NCI-H1092 (cell line): ENCODE measurements at regions not wholly inside any gene's neighbourhood (a gene's known extent, or its start where the extent isn't known, plus 50 kb on each side); places are given as distances from the start of the nearest gene placed in this dataset.
"Not testable (repeated sequence)": the region's sequence is repeated elsewhere in the genome, so short reads cannot be mapped to it uniquely, and the experiment has no call there.

Experiments used
- DNase-seq: peaks from one replicate; lab custom pipeline; 2025; lab: John Stamatoyannopoulos, UW

DNA sequence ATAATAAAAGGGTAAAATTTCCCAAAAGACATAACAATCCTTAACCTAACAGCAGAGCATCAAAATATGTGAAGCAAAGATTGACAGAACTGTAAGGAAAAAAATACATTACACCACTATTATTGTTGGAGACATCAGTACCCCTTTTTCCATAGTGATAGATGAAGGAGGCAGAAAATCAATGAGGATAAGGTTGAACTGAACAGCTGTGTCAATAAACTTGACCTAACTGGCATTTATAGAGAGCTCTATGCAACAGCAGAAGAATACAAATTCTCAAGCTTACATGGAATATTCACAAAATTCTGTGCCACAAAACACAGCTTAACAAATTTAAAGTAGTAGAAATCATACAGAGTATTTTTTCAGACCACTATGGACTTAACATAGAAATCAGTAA lies 195.0 kb upstream of the ELAC2 start:
- DNase-seq: peak; percentile 29

DNA sequence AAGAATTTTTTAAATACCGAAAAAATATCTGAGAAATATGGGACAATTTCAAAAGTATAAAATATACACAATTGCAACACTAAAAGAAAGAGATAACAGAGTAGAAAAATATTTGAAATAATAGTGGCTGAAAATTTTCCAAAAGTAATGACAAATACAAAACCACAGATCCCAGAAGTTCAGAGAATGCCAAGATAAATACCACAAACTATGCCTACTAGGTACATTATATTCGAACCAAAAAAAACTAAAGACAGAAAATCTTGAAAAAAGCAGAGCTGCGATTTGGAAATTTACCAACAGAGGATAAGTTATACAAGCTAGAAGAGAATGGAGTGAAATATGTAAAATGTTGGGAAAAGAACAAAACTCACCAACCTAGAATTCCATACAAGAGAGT lies 191.3 kb upstream of the ELAC2 start:
- no peak for DNase-seq

DNA sequence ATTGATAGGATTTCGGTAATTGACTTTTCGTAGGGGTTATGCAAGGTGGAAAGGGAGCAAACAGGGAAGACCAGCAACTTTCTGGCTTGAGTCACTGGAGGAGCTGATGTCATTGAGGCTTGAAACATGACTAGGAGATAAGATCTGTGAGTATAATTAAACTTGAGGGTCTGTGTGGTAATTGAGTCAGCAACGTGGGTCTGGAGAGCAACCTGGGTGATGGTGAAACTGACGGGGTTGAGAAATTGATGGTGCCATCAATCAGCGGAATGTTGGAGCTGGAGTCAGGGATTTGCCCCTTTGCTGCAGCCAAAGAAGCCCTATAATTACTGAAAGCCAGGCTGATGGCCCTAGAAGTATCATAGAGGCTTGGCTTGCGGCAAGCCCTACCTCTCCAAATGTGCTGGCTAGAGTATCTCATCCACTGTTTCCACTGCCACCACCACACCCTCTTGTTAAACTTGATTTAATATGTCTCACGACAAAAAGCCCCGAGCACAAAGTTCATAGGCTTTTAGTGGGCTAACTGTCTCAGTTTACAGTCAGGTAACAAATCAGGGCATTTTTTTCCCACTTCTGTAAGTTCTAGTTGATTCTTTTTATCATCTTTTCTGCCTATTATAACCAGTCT lies 186.9 kb upstream of the ELAC2 start:
- DNase-seq: no peak

DNA sequence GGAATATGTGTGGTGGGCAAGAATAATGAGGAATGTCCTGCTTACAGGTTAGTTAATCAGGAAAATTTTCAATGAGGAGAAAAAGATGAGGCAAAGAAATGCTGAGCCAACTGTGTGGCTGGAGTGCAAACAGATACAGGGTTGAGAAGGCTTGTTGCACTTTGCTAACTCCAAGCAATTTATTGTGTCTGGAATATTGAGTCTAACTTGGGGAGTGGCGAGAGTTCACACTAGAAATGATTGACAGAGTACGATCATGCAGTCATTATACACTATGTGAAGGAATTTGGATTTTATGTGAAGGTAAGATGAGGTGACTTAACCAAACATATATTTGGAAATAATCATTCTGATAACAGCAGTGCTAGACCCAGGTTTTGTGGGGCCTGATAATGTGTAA lies 185.0 kb upstream of the ELAC2 start:
- DNase-seq: no peak

DNA sequence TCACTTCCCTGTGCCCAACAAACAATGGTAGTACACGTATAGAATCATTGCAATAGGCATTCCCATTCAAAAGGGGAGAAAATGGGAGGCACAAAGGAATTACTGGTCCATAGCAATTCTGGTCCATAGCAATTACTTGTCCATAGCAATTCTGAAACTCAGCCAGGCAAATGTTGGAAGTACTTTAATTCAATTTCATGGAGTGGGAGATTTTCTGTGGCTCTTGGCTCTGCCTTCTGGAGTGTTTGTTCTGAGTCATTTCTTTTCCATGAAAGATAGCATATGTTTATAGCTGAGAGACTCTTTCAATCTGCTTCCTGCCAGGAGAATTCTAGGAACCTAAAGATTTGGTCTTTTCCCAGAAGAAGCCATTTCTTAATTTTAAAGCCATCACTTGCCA lies 182.8 kb upstream of the ELAC2 start:
- DNase-seq: no peak

DNA sequence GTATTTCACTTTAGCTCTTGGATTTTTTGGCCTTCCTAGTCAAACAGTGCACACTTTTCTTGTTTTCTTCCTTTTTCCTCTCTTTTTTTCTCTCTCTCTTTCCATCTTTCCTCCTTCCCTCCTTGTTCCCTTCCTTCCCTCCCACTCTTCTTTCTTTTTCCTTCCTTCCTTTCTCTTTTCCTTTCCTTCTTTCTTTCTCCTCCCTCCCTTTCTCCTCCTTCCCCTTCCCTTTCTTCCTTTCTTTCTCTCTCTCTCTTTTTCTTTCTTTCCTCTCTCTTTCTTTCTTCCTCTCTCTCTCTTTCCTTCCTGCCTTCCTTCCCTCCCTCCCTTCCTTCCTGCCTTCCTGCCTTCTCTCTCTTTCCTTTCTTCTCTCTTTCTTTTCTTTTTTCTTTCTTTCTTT lies 181.6 kb upstream of the ELAC2 start:
- no peak for DNase-seq

DNA sequence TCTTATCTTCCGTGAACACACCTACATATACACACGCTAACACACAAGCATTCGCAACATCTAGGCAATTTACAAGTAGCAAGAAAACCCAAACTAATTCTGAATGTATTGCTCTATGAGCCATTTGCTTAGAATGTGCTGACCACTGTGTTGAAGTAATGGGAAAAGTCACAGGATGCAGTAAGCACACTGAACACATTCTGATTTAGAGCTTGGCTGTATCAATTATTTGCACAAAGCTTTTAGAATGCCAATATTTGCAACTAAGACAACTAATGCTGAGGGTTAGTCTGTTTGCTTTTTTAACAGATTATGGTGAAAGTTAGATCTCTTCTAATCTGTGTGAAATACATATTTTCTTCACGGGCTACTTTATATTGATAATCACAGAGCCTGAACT lies 179.8 kb upstream of the ELAC2 start:
- no peak for DNase-seq

DNA sequence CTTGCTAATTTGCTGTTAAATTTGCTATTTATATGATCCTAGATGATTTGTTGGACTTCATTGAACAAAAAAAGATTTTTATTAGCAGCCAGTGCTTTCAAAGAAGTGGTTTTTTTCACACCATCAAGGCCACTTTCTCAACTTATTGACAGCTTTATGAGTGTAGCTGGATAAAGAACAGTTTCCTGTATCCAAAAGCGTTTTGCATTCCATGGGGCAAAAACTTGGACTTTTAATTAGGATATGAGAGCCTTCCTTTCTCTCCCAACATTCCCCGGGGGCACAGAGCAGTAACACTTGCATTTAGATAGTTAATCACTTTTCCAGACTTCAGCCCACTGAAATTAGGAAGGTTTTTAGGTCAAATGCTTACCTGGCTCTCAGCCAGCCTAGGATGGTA lies 177.1 kb upstream of the ELAC2 start:
- no peak for DNase-seq

DNA sequence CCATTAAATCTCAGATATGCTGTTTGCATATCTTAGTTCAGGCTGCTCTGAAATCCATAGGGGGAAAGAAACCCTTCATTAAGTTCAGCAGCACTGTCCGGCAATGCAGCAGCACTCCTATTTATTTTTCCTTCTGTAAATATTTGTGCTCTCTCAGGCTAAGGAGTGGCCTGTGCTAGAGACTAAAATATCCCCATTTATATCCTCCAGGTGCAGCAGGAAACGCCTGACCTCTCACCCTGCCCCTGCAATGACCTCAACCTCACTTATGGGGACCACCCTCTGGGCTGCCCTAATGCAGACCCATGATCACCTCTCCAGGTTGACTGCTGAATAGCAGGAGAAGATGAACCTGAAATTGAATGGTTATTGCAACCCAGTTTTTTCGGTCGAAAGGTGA lies 165.0 kb upstream of the ELAC2 start:
- DNase-seq: peak; percentile 73

DNA sequence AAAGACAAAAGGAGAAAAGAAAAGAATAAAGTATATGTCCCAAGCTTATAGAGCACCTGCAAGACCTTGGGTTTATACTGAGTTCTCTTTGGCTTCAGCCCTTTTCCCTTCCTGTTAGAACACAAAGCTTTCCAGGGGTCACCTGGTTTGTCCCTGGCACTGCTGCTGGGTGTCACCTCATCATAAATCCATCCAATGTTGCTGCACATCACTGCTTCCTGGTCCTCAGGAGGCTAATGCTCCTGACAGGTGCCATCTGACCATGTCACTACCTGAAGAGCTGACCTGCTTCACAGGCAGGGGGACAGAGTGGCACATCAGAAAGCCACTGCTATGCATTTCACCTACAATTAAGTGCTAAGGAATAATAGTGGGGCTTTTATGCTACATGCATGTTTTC lies 164.6 kb upstream of the ELAC2 start:
- DNase-seq: no peak

DNA sequence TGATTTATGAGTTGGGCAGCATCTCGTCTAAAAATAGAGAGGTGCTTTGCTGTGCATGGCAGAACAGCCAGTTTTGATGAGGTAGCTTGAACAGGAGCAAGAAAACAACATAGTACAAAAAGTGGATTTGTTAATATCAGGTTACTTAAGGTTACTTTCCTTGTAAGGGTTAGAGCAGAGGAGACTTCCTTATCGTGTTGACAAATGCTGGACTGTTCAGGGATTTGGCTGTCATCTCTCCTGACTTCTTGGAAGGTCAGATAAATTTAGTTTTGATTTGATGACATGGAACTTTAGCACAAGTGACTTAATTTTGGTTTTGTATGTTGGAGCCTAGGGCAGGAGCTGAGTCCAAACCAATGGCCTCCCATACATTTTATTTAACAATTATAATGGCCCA lies 163.9 kb upstream of the ELAC2 start:
- DNase-seq: no peak

DNA sequence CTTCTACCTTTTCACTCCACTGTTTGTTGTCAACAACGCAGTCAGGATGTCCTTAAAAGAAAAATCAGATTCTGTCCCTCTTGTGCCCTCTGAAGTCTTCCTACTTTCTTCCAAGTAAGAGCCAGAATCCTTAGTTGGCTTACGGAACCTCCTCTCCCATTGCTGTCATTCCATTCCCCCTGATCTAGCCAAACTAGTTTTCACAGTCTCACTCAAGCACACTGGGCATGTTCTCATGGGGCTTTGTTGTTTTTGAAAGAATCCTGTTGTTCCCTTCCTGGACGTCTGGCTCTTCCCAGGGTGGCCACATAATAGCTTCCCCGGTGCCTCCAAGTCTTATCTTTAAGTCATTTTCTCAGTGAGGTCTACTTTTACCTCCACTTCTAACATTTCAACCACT lies 158.6 kb upstream of the ELAC2 start:
- no peak for DNase-seq

DNA sequence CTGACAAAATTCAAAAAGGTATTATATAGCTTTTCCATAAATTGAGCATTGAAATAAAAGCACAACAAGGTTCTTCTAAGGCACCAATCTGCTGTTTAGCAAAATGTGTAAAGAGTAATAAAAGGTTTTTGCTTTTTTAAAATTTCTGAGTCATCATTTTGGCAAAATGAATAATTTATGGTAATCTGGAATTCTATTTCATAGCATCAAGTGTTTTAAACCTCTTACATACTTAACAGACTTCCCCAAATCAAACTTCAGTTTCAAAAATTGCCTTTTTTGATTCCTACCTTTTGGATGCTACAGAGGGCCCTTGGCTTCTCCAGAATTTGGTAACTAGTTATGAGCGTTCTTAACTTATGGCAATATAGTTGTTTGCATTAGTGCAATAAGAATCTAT lies 154.0 kb upstream of the ELAC2 start:
- DNase-seq: no peak

DNA sequence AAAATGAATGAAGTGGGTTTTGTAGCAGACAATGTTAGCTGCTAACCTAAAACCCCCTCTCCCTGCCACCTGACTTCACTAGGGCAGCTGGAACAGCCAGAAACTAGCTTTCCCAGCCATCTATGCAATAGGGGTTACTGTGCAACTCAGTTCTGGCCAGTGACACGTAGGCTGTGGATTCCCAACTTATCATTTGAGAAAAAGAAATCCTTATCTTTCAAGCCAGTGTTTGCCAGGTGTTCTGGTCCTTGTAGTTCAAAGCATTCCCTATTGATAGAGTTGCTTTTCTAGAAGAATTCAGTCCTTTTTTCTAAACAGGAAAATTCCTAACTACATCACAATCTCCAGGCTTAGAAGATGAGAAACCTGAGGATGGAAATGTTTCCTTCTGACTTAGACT lies 144.5 kb upstream of the ELAC2 start:
- DNase-seq: no peak

DNA sequence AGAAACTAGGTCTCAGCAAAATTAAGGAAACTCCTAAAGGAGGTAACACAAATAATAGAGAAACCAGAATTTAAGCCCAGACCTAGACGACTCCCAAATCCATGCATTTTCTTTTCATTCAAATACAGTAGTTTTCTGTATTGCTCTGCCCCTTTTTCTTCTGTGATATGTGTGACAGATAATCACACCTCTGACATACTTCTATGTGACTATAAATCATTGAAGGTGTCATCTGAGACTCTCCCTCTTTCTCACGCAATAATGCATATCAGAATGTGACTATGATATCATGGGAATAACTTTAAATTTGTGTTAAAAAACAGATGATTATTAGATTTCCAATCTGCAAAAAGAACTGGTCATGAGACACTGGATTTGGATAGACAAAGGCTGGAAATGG lies 143.0 kb upstream of the ELAC2 start:
- no peak for DNase-seq

DNA sequence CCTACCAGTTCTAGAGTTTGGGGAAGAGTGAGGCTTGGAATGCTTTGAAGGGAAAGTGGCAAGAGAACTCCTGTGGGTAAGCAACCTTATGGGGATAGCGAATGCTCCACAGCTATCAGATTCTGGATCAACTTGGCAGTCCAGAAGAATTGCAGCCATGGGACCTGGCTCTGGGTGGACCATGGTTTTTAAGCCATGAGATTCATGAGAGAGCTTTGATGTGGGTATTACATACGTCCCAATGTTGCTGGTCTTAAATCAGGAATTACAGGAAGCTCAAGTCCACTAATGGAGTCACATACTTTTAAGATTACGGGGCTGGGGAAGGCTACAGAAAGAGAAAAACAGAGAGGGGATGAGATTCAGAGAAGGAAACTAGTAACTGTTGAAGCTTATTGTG lies 142.5 kb upstream of the ELAC2 start:
- no peak for DNase-seq

DNA sequence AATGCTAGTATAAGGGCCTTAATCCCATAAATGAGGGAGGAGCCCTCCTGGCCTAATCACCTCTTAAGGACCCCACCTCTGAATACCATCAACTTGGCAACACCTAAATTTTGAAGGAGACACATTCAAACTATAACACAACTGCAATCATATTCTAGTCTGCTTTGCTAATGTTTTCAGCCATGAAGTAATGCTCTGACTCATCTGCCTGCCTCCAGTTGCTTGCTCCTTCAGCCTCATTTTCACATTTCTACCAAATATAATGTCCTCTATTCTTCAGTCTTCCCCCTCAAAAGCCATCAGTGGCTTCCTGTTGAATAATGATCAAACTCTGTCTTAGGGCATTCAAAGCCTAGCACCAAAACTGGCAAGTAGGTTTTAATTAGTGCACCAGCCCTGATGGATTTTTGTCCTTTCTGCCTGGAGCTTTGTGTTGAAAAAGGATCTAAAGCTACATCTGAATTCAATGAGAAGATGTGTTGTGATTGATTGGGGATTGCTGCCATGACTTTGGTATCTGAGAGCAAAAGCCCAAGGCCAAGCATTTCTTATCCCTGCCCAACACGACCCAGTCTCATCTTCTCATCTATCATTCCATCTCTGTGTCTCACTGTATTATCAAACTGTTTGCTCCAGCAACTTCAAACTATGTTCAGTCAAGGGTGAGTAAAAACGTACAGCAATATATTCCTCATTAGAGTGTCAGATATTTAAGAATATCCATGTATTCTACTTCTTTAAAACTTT lies 140.8 kb upstream of the ELAC2 start:
- DNase-seq: no peak

DNA sequence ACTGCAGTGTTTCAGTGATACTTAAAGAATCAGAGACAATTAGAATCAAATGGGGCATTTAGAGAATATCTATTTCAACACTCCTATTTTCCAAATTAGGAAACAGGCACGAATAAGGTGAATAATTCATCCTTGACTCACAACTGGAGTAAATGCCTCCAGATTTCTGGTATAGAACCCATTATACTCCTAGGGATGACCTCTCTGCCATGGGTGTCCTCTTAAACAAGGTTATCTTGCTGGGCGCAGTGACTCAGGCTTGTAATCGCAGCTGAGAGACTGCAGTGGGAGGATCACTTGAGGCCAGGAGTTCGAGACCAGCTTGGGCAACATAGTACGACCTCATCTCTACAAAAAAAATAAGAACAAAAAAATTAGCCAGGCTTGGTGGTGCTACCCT lies 139.8 kb upstream of the ELAC2 start:
- no peak for DNase-seq

DNA sequence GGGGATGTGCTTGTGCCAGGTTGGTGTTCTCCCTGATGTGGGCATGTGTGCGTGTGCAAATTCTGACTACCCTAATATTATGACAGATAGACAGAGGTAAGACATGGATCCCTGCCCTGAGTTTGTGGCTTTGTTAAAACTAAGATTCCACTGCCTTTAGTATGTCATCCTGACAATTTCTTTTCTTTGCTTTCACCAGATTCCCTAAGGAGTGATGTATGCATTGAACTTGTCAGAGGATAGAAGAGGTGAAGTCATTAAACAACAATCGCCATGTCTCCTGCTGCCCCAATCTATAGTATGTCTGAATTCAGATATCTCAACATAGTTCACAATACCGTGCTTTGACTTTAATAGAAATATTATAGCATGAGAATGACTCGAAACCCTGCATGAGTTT lies 137.1 kb upstream of the ELAC2 start:
- no peak for DNase-seq

DNA sequence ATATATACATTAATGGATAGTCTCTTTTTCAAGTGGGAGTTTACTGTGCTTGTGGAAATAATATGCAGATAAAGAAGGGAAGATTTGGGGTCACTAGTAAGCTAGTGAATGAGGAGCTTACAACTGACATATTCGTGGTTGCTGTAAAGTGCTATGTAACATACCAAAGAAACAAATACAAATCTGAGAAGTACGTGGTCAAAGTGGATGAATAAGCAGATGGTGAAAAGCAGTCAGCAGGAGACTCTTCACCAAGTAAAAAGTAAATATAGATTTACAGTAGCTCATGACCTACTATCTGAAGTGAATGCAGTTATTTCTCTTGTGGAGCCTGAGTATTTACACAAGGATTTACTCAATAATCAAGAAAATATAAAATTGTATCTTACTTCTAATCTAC lies 136.6 kb upstream of the ELAC2 start:
- no peak for DNase-seq

DNA sequence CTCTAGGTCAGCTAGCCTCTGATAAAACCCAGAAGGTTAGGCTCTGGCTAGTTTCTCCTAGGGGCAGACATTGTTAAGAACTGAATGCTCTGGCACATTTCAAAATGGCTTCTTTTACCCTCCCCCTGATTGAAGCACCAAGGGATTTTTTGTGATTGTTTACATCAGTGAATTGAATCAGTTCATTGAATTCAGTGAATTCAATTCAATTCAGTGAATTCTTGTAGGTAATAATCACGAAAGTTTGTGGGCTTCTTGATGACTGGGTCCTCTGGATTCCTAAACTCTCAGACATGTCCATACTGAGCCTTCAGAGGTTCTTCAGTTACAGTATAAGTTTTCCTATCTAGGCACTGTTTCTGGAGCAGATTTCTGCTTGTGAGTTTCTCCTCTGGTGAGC lies 135.2 kb upstream of the ELAC2 start:
- DNase-seq: no peak

DNA sequence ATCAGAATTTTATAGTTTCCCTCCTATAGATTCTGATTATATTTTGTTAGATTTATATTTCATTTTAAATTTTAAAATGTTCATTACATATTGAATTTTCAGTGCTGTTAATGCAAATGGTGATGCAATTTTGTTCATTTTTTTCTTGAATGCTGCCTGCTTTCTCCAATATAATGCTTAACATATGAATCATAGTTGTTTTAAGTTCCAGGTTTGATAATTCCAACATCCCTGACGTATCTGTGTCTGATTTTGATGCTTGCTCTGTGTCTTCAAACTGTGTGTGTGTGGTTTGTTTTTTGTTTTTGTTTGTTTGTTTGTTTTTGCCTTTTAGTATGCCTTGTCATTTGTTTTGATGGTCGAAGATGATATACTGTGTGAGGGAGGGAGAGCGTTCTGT lies 134.7 kb upstream of the ELAC2 start:
- DNase-seq: no peak

DNA sequence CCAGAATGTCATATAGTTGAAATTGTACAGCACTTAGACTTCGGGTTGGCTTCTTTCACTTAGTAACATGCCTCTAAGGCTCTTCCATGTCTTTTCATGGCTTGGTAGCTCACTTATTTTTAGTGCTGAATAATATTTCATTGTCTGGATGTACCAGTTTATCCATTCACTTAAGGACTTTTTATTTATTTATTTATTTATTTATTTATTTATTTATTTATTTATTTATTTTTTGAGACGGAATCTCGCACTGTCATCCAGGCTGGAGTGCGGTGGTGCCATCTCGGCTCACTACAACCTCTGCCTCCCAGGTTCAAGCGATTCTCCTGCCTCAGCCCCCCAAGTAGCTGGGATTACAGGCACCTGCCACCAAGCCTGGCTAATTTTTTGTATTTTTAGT lies 132.9 kb upstream of the ELAC2 start:
- DNase-seq: not testable (repeated sequence)

DNA sequence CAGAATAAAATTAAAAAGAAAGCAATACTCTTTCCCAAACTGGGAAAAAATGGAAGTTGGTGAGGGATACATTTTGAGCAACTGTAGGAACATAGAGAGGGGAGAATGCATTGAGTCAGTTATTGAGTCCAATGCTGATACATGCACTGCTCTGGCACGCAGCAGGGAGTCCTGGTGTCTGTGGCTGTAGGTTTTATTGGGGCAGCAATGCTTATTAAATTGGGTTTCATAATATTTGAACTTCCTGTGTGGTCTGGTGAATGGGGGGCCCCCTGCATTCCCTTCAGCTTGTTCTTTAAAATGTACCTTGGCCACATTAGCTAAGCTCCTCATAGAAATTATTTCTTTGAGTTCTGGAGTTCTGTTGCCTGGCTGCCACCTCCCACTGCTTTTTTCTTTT lies 125.2 kb upstream of the ELAC2 start:
- no peak for DNase-seq
